LNCAP (cell line): ENCODE measurements at regions not wholly inside any gene's neighbourhood (a gene's known extent, or its start where the extent isn't known, plus 50 kb on each side); places are given as distances from the start of the nearest gene placed in this dataset.

Experiments used
- TF ChIP-seq, protein P1 (sequence below): fragments of 450-650 bp; IDR thresholded peaks from 2 replicates; pipeline ENCODE4 v1.5.1; 2017; ENCODE audit warnings: mild to moderate bottlenecking

DNA sequence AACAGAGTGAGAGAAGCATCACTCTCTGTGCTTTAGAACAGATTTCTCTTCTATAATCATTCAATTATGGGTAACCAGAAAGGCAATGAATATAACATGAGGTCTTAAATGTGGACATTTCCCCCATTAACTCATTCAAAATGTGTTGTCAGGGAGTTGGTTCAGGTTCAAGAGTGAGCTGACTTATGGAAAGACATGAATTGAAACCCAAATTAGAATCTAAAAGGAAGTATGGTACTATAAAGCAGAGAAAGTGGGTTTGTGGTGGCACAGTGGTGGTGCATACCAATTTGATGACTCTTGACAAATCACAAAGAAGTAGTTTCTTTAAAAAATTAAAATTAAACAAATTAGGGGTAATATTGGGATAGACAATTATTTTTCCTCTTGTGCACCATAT lies 114.6 kb upstream of the MEOX2 start:
- TF ChIP-seq, protein P1, sequence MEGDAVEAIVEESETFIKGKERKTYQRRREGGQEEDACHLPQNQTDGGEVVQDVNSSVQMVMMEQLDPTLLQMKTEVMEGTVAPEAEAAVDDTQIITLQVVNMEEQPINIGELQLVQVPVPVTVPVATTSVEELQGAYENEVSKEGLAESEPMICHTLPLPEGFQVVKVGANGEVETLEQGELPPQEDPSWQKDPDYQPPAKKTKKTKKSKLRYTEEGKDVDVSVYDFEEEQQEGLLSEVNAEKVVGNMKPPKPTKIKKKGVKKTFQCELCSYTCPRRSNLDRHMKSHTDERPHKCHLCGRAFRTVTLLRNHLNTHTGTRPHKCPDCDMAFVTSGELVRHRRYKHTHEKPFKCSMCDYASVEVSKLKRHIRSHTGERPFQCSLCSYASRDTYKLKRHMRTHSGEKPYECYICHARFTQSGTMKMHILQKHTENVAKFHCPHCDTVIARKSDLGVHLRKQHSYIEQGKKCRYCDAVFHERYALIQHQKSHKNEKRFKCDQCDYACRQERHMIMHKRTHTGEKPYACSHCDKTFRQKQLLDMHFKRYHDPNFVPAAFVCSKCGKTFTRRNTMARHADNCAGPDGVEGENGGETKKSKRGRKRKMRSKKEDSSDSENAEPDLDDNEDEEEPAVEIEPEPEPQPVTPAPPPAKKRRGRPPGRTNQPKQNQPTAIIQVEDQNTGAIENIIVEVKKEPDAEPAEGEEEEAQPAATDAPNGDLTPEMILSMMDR = no peak

DNA sequence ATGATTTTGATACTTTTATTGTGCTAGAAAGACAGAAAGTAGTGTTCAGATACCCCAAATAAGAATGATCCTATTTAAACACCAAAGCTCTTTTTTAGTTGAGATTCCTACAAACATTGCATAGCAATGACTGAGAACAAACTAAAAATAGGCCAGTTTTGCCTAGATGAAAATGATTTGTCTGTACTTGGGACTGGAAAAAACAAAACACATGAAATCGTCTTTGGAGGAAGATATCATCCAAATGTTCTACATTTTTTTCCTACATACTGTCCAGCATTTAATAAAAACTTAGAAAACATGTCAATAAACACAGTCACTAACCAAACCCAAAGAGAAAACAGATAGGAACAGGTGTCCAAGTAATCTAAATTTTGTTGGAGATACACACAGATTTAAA lies 111.6 kb upstream of the MEOX2 start:
- TF ChIP-seq, protein P1 = no peak

GRCh38 chr7:15795393-15795792 lies 108.9 kb upstream of the MEOX2 start:
- TF ChIP-seq, protein P1 = no peak

- TF ChIP-seq, protein P1 = no peak
Observed at GRCh38 chr7:15794801-15795200, 108.3 kb upstream of the MEOX2 start.

- TF ChIP-seq, protein P1 = no peak
Observed at GRCh38 chr7:15784694-15785030, 98.2 kb upstream of the MEOX2 start.

DNA sequence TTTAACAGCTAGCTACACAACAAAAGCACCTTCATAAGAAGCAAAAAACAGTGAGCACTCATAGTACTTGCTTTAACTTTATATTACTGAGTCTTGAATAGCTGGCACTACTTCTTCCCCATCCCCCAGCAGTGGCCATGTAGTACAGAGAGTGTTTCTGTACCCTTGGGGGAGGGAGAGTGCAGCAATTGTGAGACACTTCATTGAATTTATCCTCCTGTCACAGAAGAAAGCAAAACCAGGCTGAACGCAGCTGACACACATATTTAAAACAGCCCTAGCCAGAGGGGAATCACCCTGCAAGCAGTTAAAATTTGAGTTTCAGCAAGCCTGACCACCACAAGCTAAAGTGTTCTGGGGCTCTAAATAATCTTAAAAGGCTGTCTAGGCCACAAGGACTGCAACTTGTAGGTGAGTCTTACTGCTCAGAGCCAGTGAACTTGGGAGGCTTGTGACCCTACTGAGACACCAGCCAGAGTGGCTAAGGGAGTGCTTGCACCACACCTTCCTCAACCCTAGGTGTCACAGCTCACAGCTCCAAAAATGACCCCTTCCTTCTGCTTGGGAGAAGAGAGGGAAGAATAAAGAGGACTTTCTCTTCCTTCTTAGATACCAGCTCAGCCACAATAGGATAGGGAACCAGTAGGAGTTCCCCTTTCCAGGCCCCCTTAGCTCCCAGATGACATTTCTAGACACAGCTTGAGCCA lies 97.7 kb upstream of the MEOX2 start:
- TF ChIP-seq, protein P1 = no peak

GRCh38 chr7:15782656-15783055 lies 96.2 kb upstream of the MEOX2 start:
- TF ChIP-seq, protein P1 = no peak

- TF ChIP-seq, protein P1 = no peak
Observed at GRCh38 chr7:15781944-15782343, 95.5 kb upstream of the MEOX2 start.
